ENCODE measurements at regions not wholly inside any gene's neighbourhood (a gene's known extent, or its start where the extent isn't known, plus 50 kb on each side); places are given as distances from the start of the nearest gene placed in this dataset.

GRCh38 chr1:68585351-68585750 lies 88.5 kb upstream of the DEPDC1 start:
- H3K27me3 ChIP-seq, result no peaks in the 10 kb centered on the region
- intact Hi-C loops (cut with DNase I; ENCODE audit: low total_unique reads), result loop anchor here (5.0 kb wide), 1 partner anchor 603 kb away; no protein-coding TSS in a partner anchor
- H3K9me3 ChIP-seq, result peaks cover 0 to 9% of the 10 kb centered on the region in 2 donors
- no peaks in the 10 kb centered on the region for H3K4me1 ChIP-seq
- no peaks in the 10 kb centered on the region for H3K36me3 ChIP-seq
- no peak for DNase-seq (ENCODE audit: low spot score in 2 of 2)
- no peak overlapping the region for H3K27ac ChIP-seq
- TF ChIP-seq POLR2A (IDR thresholded peaks at IDR 0.05), result no peak
- no peak for TF ChIP-seq CTCF (IDR thresholded peaks at IDR 0.05)
- TF ChIP-seq POLR2AphosphoS5 (IDR thresholded peaks at IDR 0.05), result no peak
- H3K4me3 ChIP-seq, result no peak overlapping the region

- Histone ChIP-seq H3K9me3 (peaks cover 0 to 9% of the 10 kb centered on the region in 2 donors), H3K4me1 (no peaks in the 10 kb centered on the region), H3K27ac (no peak overlapping the region), H3K36me3 (no peaks in the 10 kb centered on the region), H3K27me3 (no peaks in the 10 kb centered on the region), H3K4me3 (no peak overlapping the region)
- no peak for TF ChIP-seq POLR2AphosphoS5 (IDR thresholded peaks at IDR 0.05)
- TF ChIP-seq POLR2A (IDR thresholded peaks at IDR 0.05), result no peak
- no peak for TF ChIP-seq CTCF (IDR thresholded peaks at IDR 0.05)
- no peak for DNase-seq (ENCODE audit: low spot score in 2 of 2)
- intact Hi-C loops (cut with DNase I; ENCODE audit: low total_unique reads), result loop anchor here (5.0 kb wide), 1 partner anchor 604 kb away; no protein-coding TSS in a partner anchor
Measured at GRCh38 chr1:68586766-68587165, 89.9 kb upstream of the DEPDC1 start.

- no peak for DNase-seq (ENCODE audit: low spot score in 2 of 2)
- H3K4me1 ChIP-seq, result no peaks in the 10 kb centered on the region
- no peaks in the 10 kb centered on the region for H3K27me3 ChIP-seq
- peaks cover 0 to 2% of the 10 kb centered on the region in 2 donors for H3K9me3 ChIP-seq
- H3K27ac ChIP-seq, result no peak overlapping the region
- H3K36me3 ChIP-seq, result no peaks in the 10 kb centered on the region
- no peak for TF ChIP-seq POLR2AphosphoS5 (IDR thresholded peaks at IDR 0.05)
- TF ChIP-seq POLR2A (IDR thresholded peaks at IDR 0.05), result no peak
- TF ChIP-seq CTCF (IDR thresholded peaks at IDR 0.05), result no peak
- intact Hi-C loops (cut with DNase I; ENCODE audit: low total_unique reads), result loop anchor here (5.0 kb wide), 1 partner anchor 606 kb away; no protein-coding TSS in a partner anchor
- no peak overlapping the region for H3K4me3 ChIP-seq
Measured at GRCh38 chr1:68588304-68588703, 91.4 kb upstream of the DEPDC1 start.

- Histone ChIP-seq H3K4me1 (no peaks in the 10 kb centered on the region), H3K27ac (no peak overlapping the region), H3K27me3 (no peaks in the 10 kb centered on the region), H3K9me3 (no peaks in the 10 kb centered on the region), H3K4me3 (no peak overlapping the region), H3K36me3 (no peaks in the 10 kb centered on the region)
- intact Hi-C loops (cut with DNase I; ENCODE audit: low total_unique reads), result no loop called here
- TF ChIP-seq CTCF (IDR thresholded peaks at IDR 0.05), result no peak
- no peak for TF ChIP-seq POLR2AphosphoS5 (IDR thresholded peaks at IDR 0.05)
- no peak for TF ChIP-seq POLR2A (IDR thresholded peaks at IDR 0.05)
- no peak for DNase-seq (ENCODE audit: low spot score in 2 of 2)
Measured at GRCh38 chr1:68590473-68590872, 93.6 kb upstream of the DEPDC1 start.

GRCh38 chr1:68594851-68595250 lies 98.0 kb upstream of the DEPDC1 start:
- Histone ChIP-seq H3K9me3 (no peaks in the 10 kb centered on the region), H3K27me3 (no peaks in the 10 kb centered on the region), H3K4me1 (no peaks in the 10 kb centered on the region), H3K27ac (no peak overlapping the region), H3K4me3 (no peak overlapping the region), H3K36me3 (no peaks in the 10 kb centered on the region)
- TF ChIP-seq POLR2AphosphoS5 (IDR thresholded peaks at IDR 0.05) (no peak), CTCF (IDR thresholded peaks at IDR 0.05) (no peak), POLR2A (IDR thresholded peaks at IDR 0.05) (no peak)
- DNase-seq (ENCODE audit: low spot score in 2 of 2), result no peak
- intact Hi-C loops (cut with DNase I; ENCODE audit: low total_unique reads), result no loop called here

All from breast epithelium (tissue), 4 donors.